ENCODE measurements at regions not wholly inside any gene's neighbourhood (a gene's known extent, or its start where the extent isn't known, plus 50 kb on each side); places are given as distances from the start of the nearest gene placed in this dataset.

DNA sequence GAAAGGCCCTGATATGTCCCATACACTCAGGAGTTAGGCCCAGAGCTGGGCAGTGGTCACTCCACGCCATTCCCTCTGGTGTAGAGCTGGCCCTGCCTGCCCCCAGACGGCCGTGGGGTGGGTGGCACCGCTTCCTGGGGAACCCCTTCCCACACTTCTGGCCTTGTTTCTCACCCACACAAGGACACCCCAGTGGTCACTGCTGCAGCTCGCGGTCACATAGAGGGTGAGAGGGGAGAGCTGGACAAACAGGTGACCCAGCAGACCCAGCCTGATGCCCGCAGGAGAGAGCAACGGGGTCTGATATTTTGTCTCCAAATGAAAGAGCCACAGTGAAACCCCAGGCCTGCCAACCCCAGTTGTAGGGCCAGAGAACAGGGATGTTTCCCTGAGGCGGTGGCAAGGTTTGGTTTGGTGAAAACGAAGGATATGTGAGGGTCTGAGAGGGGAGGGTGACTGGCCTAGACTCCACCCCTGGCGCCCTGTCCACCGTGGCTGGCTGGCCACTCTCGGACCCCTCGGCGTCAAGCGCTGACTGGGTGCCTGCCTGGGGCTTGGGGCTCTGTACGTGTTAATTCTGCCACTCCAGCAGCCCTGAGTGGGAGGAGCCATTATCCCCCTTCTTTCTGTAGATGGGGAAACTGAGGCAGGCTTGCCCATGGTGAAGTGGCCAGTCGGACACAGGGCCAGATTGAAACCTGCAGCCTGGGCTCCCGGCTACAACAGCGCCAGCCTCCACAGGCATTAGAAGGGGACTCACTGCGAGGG is 71.0 kb upstream of the PPARA start:
- no peak for FAIRE-seq

DNA sequence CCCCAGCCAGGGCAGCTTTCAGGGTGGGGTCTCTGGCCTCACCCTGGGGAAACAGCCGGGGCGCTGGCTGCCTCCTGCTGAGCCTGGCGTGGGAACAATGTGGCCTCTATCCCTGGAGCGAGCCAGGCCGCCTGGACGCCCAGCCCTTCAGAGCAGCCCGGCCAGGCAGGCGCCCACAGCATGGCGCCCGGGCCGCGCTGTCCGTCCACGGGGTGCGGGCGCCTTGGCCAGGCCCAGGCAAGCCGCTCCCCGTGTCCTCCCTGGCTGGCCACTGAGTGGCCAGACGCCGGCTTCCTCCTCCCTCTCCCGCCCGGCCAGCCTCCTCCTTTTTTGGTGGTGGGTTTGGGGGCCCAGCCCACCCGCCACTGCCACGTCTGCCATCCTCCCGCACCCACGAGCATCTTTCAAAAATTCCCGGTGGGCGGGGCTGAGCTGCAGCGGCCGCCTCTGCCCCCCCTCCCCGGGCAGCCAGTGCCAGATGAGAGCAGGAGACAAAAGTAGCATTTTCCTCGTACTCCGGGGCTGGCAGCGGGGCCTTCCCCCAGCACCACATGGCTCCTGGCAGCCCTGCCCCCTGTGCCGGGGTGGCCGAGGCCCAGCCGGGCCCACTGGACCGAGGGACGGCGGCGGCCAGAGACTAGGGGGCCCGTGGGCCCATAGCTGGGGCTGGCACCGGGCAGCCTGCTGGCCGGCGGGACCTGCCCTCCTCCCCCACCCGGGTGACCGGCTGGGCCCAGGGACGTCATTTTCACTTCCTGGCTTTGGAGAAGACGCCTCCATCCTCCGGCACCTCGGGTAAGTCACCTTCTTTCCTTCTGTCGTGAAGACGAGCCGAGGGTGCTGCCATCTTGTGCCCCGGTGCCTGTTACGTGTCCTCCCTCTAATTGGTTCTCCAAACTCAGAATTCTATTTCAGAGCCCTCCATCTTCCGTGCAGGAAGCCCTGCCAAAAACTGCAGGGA is 70.2 kb upstream of the PPARA start:
- no peak for FAIRE-seq

DNA sequence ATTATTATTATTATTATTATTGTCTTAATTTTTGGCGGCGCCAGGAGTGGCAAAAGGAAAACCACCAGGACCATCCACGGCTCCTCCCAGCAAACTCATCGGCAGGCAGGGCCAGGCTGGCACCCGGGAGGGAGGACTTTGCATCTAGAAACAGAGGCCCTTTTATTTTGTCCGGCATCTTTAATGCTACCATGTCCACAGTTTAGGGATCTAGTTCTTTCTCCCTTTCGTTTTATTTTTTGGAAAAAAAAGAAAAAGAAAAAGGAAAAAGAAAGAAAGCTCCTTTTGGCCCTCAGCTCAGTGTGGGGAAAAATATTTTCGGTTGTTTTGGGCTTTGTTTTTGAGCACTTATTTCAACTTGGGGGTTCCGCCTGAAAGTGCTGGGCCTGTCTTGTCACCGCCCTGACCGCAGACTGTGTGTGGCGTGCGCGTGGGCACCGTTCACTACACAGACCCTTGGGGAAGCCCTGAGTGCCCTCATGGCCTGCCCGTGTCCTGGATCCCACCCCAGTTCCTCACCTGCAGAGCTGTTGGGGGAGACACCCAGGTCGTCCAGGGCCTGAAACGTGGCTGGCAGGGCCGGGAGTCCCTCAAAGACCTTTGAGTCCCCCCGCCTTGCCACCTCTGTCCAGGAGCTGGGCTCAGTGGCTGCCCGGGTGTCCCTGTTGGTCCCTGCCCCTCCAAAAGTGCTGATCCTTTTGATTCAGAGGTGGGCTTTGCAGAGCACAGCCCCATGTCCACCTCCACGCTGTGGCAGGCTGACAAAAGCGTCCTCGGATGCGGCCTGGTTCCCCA is 69.1 kb upstream of the PPARA start:
- no peak for FAIRE-seq

DNA sequence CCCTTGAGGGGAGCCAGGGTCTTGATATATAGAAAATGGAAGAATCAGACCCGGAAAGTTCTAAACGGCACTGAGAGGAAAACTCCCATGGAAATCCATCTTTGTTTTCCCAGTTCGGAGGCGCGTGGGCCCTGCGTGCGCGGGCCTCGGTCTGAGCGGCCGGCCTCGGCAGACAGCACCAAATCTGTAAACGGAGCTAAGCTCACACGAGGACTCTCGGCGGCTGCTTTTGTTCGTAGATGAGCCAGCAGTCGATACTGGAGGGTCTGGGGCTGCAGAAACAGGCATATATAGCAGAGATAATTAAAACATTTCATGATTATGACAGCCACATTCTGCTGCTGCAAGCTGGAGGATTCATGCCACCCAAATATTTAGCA is 68.5 kb upstream of the PPARA start:
- FAIRE-seq, result no peak

DNA sequence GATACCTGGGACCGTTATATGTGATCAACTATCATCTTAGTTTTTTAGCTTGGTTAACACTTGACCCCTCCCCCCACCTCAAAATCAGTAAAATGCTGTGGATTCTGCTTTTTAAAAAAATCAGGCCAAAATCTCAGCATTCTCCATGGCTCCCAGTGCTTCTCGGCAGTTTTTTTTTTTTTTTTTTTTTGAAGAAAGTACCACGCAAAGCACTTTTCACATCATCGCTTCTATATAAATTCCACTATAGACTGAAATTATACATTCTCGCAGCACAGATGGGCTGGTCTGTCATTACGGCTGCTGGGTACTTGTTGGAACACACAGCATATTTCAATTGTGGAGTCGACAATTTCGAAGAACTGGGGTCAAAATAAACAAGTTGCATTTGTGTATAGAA is 67.7 kb upstream of the PPARA start:
- no peak for FAIRE-seq

DNA sequence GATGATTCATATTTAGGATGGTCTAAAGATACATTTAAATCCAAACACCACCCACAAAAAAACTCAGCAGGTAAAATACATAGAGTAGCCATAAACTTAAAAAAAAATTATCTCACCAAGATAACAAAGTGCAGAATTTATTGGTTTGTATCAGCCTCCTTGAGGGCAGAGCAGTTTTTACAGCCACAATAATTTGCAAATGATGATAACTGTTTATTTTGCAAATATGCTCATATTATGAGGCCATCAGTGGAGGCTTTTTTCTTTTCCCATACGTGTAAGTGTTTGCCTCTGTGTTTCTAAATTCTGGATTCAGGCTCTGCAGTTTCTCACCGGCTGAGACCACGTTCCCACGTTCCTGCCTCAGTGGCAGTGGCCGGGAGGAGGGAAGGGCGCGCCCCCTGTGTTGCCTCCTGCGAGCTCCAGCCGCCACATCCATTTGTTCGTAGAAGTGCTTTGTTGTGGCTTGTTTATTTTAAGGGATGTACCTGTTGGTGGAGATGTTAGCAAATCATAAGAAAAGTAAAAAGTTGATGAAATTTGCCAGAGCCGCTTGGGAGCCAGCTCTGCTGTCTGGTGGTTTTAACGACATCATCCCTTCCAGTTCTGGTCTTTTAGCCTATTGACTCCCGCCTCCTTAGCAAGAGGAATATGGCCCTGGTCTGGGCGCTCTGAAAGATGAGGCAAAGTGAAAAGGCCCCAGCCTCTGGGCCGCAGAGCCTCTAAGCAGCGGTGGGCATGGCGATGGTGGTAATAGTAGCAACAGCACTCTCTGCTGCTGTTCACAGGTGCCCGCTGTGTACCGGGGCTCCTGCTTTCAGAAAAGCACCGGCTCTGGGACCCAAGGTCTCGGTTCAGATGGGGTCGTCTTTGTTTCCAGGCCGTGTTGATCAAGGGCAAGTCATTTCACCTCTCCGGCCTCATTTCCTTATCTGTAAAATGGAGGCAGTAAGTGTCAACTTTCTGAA is 66.7 kb upstream of the PPARA start:
- peak; percentile 63 for FAIRE-seq

DNA sequence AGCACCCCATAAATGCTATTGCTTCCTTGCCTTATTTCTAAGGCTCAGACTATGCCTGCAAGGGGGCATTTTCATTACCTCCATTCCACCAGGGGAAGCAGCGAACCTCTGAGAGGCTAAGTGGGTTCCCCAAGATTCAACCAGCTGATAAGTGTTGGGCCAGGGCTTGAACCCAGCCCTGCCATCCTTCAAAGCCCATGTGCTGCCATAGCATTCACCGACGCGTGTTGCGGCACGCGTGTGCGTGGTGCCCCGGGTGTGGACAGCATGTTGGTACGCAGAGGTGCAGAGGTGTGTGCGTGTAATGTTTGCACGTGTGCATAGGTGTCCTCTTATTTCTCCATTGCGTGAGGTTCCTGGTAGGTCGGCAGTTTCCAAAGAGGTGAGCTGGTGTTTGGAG is 66.0 kb upstream of the PPARA start:
- no peak for FAIRE-seq

DNA sequence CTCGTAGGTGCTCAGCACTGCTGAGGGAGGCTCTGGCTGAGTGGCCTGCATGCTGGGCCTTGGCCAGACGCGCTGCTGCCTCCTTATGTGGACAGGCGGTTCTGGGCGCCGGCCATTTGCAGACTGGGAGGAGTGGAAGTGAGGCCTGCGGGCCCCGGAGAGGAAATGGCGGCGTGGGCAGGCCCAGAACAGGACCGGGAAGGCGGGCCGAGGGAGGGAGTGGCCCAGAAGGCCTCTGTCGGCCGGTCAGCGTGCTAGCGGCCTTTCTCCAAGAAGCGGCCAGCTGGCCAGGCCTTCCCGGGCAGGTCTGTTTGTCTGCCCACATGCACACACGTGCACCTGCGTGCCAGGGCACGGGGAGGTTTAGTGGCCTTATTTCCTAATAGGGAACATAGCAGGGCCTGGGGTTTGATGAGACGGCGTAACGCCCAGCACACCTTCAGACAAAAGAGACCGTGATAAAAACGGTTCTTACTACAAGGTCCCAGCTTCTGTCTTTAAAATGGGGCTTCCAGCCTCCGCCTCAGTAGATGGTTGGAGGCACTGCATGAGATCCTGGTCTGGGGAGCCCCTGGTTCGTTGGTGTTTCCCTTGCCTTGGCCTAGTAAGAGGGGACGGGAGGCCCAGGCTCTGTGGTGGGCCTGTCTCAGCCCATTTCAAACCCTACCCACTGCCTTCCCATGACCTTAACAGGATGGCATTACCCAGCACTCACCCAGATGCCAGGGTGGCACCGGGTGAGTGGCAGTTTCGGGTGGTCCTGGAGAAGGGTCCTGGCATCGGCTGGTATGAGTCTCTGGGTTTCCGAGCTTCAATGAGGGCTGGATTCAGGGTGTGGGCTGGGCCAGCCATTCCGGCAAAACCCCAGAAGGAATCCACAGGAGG is 65.1 kb upstream of the PPARA start:
- FAIRE-seq, result no peak

DNA sequence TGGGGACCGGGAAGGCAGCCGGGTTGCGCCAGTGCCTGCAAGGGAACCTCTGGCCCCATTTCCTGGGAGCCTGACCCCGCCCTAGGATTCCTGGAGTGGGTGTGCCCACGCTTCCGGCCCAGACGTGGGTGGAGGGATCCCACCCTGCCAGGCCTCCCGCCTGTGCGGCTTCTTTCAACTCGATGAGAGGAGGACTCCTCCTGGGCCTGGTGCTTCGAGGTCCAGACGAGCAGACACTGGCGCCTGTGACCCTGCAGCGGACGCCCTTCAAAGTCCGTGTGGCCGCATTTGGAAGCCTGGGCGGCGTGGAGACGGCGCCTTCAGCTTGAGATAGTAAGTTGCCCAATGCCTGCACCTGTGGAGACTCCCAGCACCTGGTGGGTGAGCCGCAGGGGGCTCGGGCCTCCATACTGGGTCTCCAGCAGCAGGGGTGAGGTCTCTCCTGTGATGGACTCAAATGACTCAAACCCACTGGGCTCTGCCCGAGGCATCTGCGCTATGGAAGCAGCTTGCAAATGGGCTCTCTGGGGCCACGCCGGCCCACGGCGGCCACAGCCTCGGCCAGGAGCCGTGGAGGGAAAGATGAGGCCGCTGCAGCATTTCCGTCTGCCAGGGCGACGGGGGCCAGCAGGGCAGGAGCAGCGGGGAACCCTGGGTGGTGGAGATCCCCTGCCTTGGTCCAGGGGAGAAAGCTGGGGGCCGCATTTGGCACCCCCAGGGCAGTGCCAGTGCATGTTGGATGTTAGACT is 64.3 kb upstream of the PPARA start:
- no peak for FAIRE-seq

DNA sequence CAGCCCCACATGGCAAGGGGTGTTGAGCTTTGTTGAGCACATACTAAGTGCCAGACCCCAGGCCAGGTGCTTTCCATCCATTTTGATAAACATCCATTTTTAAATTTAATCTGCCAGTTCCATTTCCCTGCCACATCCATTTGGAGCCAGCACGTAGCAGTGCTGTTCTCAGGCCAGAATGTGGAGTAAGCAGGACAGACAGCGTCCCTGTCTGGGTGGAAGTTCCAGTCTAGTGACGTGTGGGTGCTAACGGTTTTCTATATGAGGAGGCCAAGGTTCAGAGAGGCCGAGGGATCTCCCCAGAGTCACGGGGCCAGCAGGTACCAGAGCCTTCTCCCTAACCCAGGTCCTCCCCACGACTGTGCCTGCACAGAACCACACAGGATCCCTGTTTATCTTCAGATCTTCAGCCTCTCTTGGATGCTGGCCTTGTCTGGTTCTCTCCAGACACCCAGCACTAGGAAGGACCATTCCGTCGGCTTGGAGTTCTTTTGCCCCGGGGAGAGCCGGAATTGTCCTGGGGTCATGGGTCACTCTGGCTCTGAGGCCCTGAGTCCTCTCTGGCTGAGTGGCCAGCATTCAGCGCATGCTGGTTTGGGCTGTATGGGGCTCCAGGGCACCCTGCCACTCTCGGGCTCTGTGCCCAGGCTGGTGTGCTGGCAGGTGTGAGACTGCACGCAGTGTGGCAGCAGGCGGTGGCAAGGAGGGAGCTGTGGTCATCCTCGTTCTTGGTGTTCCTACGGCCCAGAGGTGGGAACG is 63.6 kb upstream of the PPARA start:
- no peak for FAIRE-seq

DNA sequence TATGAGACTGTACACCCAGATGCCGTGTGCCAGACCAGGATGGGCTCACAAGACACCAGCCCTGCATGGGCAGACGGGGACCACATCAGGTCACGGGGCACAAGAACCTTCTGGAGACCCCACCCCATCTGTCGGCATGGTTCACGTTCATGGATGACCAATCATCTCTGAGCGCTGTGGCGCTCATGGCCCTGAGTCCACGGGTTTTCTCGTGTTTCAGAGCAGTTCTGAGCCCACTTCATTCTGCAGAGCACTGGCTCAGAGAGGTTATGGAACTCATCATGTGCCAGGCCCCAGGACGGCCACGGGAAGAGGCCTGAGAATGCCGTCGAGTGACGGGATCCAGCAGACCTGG is 63.0 kb upstream of the PPARA start:
- FAIRE-seq, result no peak

DNA sequence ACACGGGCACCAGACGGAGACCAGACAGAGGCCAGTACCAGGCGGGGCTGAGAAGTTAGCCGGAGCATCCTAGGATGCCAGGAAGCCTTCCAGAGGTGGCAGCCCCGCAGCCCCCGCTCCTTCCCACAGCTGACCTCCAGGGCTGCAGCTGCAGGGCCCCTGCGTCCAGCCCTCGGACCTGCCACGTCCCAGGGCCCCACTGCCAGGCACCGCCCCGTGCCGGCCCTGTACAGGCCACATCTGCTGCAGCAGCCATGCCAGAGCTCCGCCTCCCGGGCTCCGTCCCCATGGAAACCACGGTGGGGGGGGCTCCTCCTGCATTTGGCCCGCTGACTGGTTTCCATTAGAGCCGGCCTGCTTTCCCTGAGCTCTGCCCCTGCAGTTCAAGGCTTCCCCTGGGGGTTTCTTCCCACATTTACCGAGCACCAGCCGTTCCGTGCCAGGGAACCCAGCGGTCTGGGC is 62.5 kb upstream of the PPARA start:
- FAIRE-seq, result peak; percentile 46

DNA sequence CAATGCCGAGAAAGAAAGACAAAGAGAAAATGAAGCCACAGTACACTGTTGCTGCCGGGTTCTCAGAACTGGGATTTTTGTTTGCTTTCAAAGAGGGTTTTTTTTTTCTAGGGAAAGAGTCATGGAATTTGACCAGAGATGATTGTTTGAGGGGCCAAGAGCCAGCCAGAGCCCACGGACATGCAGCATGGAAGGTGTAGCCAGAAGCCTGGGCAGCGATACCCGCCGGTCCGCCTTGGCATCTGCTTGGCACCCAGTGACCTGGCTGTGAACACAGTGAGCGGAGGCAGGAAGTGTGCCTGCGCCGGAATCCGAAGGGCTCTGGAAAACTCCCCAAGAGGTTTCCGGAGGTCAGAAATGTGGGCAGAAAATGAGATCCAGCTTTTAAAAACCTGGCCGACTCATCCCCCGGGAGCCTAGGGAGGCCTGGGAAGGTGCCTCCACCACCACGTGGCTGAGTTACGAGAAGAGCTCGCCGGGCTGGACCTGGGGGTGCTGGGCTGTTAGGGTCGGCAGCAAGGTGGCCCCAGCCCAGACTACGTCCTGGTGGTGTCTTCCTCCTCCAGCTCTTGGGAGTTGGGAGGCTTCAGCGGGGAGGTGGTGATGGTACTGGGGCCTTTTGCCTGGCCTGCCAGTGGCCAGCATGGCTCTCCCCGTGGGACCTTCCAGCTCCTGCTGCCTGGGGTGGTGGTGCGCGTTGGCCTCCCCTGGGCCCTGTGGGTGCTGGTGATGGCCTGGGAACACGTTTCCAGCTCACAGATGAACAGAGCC is 61.6 kb upstream of the PPARA start:
- no peak for FAIRE-seq

DNA sequence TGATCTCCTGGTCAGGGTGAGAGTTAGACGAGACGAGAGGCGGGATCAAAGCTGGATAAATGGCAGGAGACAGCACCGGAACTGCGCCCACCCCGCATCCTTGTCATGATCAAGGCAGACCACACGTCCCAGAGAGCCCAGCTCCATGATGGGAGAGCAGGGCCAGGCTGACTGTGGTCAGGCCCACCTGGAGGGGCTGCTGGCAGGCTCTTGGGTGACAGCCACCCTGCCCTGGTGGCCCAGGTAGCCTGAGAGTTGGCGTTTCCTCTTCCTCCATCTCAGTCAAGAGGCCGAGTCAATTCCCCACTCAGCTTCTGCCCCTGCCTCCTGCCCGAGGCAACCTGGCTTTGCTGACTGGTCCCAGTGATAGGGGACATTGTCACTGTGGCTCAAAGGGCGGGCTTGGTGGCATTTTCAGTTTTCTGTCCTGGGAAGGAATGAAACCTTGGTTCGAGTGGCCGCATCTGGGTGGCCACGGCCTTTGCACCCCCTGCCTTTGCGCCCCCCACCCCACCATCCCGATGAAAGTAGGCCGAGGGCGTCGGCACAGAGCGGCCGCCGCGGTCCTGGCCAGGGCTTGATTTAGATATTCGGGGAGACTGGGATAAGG is 60.8 kb upstream of the PPARA start:
- FAIRE-seq, result no peak

DNA sequence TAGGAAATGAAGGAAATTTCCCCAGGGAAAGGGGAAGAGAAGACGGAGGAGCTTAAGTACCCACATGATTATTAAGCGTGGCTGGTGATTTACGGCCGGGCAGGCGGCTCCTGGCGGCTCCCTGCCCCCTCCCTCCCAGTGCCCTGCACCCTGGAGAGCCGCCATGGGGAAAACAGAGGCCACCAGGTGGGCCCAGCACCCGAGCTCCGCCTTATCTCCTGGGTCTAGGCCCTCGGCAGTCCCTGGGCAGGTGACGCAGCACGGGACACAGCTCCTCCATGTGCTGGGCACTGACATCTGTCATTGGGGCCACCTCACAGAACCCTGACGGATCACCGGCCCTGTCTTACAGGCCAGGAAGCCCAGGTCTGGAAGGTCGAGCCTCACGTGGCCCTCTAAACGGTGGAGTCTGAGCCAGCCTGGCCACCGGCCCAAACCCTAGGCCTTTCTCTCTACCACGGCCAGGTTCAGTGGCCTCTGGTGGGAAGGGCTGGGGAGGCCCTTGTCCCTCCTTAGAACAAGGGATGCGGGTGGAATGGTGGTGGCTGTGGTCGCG is 60.2 kb upstream of the PPARA start:
- FAIRE-seq, result no peak

DNA sequence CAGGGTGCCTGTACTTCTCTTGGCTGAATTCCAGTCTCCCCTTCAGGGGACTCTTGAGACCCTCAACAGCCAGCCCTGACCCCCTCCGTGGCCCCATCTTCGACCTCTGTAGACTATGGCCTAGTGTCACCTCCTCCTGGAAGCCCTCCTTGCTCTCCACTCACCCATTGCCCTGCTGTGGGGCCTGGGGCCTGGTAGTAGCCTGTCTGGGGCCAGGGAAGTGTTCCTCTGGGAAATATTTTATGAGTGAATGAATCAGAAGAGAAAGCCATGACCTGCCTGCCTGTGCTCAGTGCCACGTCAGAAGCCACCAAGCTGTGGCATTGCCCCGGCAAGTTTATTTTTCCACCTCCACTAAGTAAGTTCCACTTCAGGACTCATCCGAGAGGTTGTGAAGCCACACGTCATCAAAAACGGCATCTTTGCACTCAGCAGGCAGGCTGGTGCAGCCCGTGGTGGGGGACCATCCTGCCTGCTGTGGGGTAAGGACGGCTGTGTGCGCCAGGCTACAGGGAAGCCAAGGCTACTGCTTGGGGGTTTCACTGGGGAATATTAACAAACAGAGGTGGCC is 59.6 kb upstream of the PPARA start:
- FAIRE-seq, result no peak

DNA sequence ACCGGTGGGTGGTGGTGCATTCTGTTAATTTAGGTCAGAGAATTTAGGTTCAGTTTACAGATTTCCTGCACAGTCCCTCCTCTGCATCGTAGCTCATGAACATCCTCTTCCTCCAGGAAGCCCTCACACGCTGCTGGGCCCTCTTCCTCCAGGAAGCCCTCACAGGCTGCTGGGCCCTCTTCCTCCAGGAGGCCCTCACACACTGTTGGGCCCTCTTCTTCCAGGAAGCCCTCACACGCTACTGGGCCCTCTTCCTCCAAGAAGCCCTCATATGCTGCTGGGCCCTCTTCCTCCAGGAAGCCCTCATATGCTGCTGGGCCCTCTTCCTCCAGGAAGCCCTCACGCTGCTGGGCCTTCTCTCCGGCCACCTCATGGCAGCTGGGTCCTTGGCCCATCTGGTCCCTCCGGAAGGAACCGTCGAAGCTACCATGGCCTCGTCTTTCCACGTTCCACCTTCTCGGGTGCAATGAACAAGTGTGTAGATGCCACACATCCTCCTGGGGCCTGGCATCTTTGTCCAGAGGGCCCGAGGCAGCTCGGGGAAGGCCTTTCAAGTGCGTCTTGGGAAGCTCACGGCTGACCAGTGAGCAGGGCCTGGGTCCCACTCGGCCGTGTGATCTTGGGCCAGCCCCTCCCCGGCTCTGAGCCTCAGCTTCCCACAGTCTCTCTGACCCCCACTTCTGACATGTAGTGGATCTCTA is 58.9 kb upstream of the PPARA start:
- no peak for FAIRE-seq

All from endometrium (tissue), 2 donors.